Osteocyte (in vitro differentiated cells): ENCODE measurements at regions not wholly inside any gene's neighbourhood (a gene's known extent, or its start where the extent isn't known, plus 50 kb on each side); places are given as distances from the start of the nearest gene placed in this dataset.

ENCODE experiments used
- DNase-seq: peaks from one replicate; pipeline ENCODE4 v3.0.0; 2021; ENCODE audit warnings: mixed read lengths; ENCODE audit not compliant: unreplicated experiment; ENCODE audit errors: extremely low spot score
- H3K27ac Mint-ChIP-seq: one replicate; pipeline ENCODE4 v1.8.0; 2021; ENCODE audit warnings: mild to moderate bottlenecking, mixed read lengths; ENCODE audit not compliant: unreplicated experiment
- H3K27me3 Mint-ChIP-seq: one replicate; pipeline ENCODE4 v1.8.0; 2021; ENCODE audit warnings: mixed read lengths; ENCODE audit not compliant: unreplicated experiment
- H3K36me3 Mint-ChIP-seq: one replicate; pipeline ENCODE4 v1.8.0; 2021; ENCODE audit warnings: mixed read lengths; ENCODE audit not compliant: unreplicated experiment
- H3K4me1 Mint-ChIP-seq: one replicate; pipeline ENCODE4 v1.8.0; 2021; ENCODE audit warnings: mixed read lengths; ENCODE audit not compliant: unreplicated experiment
- H3K4me3 Mint-ChIP-seq: one replicate; pipeline ENCODE4 v1.8.0; 2021; ENCODE audit warnings: mild to moderate bottlenecking, moderate library complexity, mixed read lengths; ENCODE audit not compliant: unreplicated experiment
- H3K9me3 Mint-ChIP-seq: one replicate; pipeline ENCODE4 v1.8.0; 2021; ENCODE audit warnings: mixed read lengths; ENCODE audit not compliant: unreplicated experiment
- TF ChIP-seq, protein P1 (sequence below): fragments of 200-600 bp; sonication (generic); IDR thresholded peaks from 2 replicates; pipeline ENCODE4 v1.5.0; 2021; ENCODE audit warnings: antibody characterized with exemption, mild to moderate bottlenecking, moderate library complexity

DNA sequence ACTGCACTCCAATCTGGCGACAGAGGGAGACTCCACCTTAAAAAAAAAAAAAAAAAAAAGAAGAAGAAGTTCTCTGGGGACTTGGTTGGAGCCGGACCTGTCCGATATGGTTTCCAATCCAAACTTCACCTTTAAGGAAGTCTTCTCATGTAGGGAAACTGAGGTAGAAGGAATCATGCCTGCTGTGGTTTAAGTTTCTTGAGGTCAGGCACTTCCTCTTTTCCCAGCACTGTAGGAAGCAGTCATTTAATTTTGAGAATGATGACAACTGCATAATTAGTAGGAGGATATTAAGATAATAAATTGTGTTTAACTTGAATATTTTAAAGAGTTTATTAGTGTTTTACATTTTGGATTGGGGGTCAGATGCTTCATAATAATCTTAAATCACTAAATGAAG, 62.9 kb downstream of the KCNE4 start:
- Mint-ChIP-seq H3K36me3 (peaks cover 6% of the 10 kb centered on the region), H3K27ac (peak overlapping the region; percentile 64), H3K9me3 (peaks cover 3% of the 10 kb centered on the region), H3K4me1 (peaks cover 44% of the 10 kb centered on the region), H3K27me3 (no peaks in the 10 kb centered on the region), H3K4me3 (no peak overlapping the region)
- DNase-seq: no peak
- TF ChIP-seq, protein P1, sequence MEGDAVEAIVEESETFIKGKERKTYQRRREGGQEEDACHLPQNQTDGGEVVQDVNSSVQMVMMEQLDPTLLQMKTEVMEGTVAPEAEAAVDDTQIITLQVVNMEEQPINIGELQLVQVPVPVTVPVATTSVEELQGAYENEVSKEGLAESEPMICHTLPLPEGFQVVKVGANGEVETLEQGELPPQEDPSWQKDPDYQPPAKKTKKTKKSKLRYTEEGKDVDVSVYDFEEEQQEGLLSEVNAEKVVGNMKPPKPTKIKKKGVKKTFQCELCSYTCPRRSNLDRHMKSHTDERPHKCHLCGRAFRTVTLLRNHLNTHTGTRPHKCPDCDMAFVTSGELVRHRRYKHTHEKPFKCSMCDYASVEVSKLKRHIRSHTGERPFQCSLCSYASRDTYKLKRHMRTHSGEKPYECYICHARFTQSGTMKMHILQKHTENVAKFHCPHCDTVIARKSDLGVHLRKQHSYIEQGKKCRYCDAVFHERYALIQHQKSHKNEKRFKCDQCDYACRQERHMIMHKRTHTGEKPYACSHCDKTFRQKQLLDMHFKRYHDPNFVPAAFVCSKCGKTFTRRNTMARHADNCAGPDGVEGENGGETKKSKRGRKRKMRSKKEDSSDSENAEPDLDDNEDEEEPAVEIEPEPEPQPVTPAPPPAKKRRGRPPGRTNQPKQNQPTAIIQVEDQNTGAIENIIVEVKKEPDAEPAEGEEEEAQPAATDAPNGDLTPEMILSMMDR: no peak

DNA sequence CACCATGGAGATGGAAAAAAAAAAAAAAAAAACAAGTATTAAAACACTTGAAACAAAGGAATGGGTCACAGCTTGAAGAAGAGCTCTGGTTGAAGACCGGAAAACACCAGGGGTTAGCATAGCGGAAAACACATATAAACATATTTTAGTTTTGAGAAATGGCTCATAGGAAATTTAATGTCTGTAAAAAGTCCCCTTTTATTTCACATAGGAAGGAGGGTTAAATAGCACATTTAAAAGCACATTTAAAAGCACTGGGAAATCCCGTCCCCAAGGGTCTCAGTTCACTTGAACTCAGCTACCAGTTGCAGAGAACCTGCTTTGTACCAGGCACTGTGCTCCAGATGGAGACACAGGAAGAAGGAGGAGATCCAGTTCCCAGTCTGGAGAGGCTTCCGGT, 65.5 kb downstream of the KCNE4 start:
- peaks cover 45% of the 10 kb centered on the region for H3K4me1 Mint-ChIP-seq
- peaks cover 3% of the 10 kb centered on the region for H3K9me3 Mint-ChIP-seq
- no peaks in the 10 kb centered on the region for H3K27me3 Mint-ChIP-seq
- peaks cover 3% of the 10 kb centered on the region for H3K36me3 Mint-ChIP-seq
- TF ChIP-seq, protein P1: no peak
- H3K4me3 Mint-ChIP-seq: no peak overlapping the region
- H3K27ac Mint-ChIP-seq: peak overlapping the region; percentile 81
- no peak for DNase-seq

DNA sequence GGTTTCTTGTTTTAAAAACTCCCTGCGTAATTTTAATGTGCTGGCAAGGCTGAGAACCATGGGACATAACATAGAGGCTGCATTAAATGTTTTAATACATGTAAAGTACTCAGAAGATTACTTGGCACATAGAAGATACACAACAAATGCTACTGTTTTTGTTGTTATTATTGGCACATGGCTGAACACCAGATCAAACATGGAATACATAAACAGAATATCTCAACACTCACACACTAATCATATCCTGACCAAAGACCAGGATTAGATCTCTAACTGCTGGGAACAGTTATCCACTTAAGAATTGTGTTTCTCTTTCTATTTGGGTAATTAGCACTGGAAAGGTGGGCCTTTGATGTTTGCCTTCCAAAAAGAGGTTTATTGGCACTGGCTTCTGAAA, 69.3 kb downstream of the KCNE4 start:
- Mint-ChIP-seq H3K36me3 (no peaks in the 10 kb centered on the region), H3K4me3 (no peak overlapping the region), H3K27me3 (no peaks in the 10 kb centered on the region), H3K27ac (no peak overlapping the region), H3K4me1 (peaks cover 47% of the 10 kb centered on the region), H3K9me3 (no peaks in the 10 kb centered on the region)
- no peak for DNase-seq
- TF ChIP-seq, protein P1: no peak

DNA sequence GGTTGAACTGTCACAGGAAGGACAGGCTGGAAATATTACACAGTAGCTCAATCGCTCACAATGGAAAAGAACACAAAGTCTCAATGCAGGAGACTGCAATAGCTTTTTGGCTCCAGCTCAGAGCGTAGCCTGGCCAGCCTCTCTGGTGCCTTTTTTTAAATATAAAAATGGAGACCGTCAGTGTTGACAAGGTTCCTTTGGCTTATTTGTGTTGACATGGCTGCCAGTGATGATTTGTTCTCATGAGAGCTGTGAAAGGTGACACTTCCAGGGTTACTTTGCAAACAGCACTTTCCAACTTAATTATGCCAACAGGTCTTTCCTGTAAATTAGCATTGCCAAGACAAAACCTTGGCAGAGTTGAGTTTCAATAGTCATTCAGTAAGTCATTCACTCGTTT, 70.8 kb downstream of the KCNE4 start:
- peaks cover 36% of the 10 kb centered on the region for H3K4me1 Mint-ChIP-seq
- no peak for DNase-seq
- H3K4me3 Mint-ChIP-seq: no peak overlapping the region
- no peaks in the 10 kb centered on the region for H3K27me3 Mint-ChIP-seq
- no peaks in the 10 kb centered on the region for H3K36me3 Mint-ChIP-seq
- peaks cover 4% of the 10 kb centered on the region for H3K9me3 Mint-ChIP-seq
- peak overlapping the region; percentile 10 for H3K27ac Mint-ChIP-seq
- TF ChIP-seq, protein P1: no peak

GRCh38 chr2:223123855-223124610, 72.0 kb downstream of the KCNE4 start:
- Mint-ChIP-seq H3K27ac (peak overlapping the region; percentile 91), H3K4me3 (peak overlapping the region; percentile 15), H3K36me3 (no peaks in the 10 kb centered on the region), H3K27me3 (no peaks in the 10 kb centered on the region), H3K9me3 (peaks cover 7% of the 10 kb centered on the region), H3K4me1 (peaks cover 29% of the 10 kb centered on the region)
- TF ChIP-seq, protein P1: no peak
- DNase-seq: no peak
